ENCODE measurements at regions not wholly inside any gene's neighbourhood (a gene's known extent, or its start where the extent isn't known, plus 50 kb on each side); places are given as distances from the start of the nearest gene placed in this dataset.

GRCh38 chr2:118661179-118661578, 186.3 kb downstream of the EN1 start:
- DNase-seq = no peak

- DNase-seq = no peak
These were observed 188.8 kb downstream of the EN1 start for GRCh38 chr2:118658596-118659198.

GRCh38 chr2:118657466-118657865, 190.0 kb downstream of the EN1 start:
- DNase-seq = no peak

GRCh38 chr2:118654945-118655344, 192.5 kb downstream of the EN1 start:
- DNase-seq = no peak

- no peak for DNase-seq
These were observed 197.1 kb downstream of the EN1 start for GRCh38 chr2:118650327-118650726.

GRCh38 chr2:118645876-118646275, 201.6 kb downstream of the EN1 start:
- no peak for DNase-seq

- DNase-seq = no peak
These were observed 203.3 kb downstream of the EN1 start for GRCh38 chr2:118644190-118644589.

GRCh38 chr2:118643294-118643693, 204.2 kb downstream of the EN1 start:
- no peak for DNase-seq

- DNase-seq = no peak
These were observed 204.9 kb downstream of the EN1 start for GRCh38 chr2:118642501-118642900.

GRCh38 chr2:118641711-118642110, 205.7 kb downstream of the EN1 start:
- DNase-seq = no peak

GRCh38 chr2:118639371-118639770, 208.1 kb downstream of the EN1 start:
- no peak for DNase-seq

- DNase-seq = no peak
These were observed 209.0 kb downstream of the EN1 start for GRCh38 chr2:118638453-118638852.

- no peak for DNase-seq
These were observed 211.6 kb downstream of the EN1 start for GRCh38 chr2:118635891-118636290.

GRCh38 chr2:118634876-118635275, 212.6 kb downstream of the EN1 start:
- DNase-seq = no peak

- DNase-seq = no peak
These were observed 214.0 kb downstream of the EN1 start for GRCh38 chr2:118633371-118634018.

GRCh38 chr2:118632921-118633320, 214.5 kb downstream of the EN1 start:
- DNase-seq = no peak

GRCh38 chr2:118627156-118627555, 220.3 kb downstream of the EN1 start:
- DNase-seq = no peak

GRCh38 chr2:118622913-118623312, 224.5 kb downstream of the EN1 start:
- DNase-seq = no peak

GRCh38 chr2:118622108-118622507, 225.3 kb downstream of the EN1 start:
- no peak for DNase-seq

GRCh38 chr2:118618279-118618678, 229.2 kb downstream of the EN1 start:
- no peak for DNase-seq

- DNase-seq = no peak
These were observed 231.0 kb downstream of the EN1 start for GRCh38 chr2:118616432-118616831.

- no peak for DNase-seq
These were observed 232.6 kb downstream of the EN1 start for GRCh38 chr2:118614841-118615271.

GRCh38 chr2:118613737-118614136, 233.7 kb downstream of the EN1 start:
- no peak for DNase-seq

GRCh38 chr2:118611691-118612090, 235.8 kb downstream of the EN1 start:
- DNase-seq = no peak

GRCh38 chr2:118609138-118609537, 238.3 kb downstream of the EN1 start:
- DNase-seq = no peak

Measured in T-helper 2 cell (primary cell).